Liver (tissue), 8 donors: ENCODE measurements at regions not wholly inside any gene's neighbourhood (a gene's known extent, or its start where the extent isn't known, plus 50 kb on each side); places are given as distances from the start of the nearest gene placed in this dataset.

Source experiments
- DNase-seq: peaks from one replicate; pipeline ENCODE4 v3.0.0-alpha.2; 2017; ENCODE audit warnings: low spot score
- H3K27ac ChIP-seq, 2 donors: one replicate each; pipeline ENCODE4 v1.7.0; 2013; ENCODE audit warnings: inconsistent platforms in 2 of 2, low read length in 2 of 2, control low read depth in 1 of 2, low read depth in 1 of 2, mild to moderate bottlenecking in 1 of 2
- H3K27me3 ChIP-seq, 4 donors: one replicate each; pipeline versions ENCODE4 v1.6.1 to v1.7.0; 2013; ENCODE audit warnings: low read length in 3 of 4, inconsistent platforms in 1 of 4, mild to moderate bottlenecking in 1 of 4, moderate library complexity in 1 of 4; ENCODE audit not compliant: control insufficient read depth in 4 of 4, insufficient read depth in 4 of 4
- H3K36me3 ChIP-seq, 4 donors: one replicate each; pipeline versions ENCODE4 v1.6.1 to v1.7.0; 2013; ENCODE audit warnings: low read length in 3 of 4, mild to moderate bottlenecking in 3 of 4, low read depth in 1 of 4, moderate library complexity in 1 of 4; ENCODE audit not compliant: control insufficient read depth in 4 of 4, insufficient read depth in 3 of 4
- H3K4me1 ChIP-seq, 4 donors: one replicate each; pipeline versions ENCODE4 v1.6.1 to v1.7.0; 2013; ENCODE audit warnings: low read length in 3 of 4, mild to moderate bottlenecking in 3 of 4, moderate library complexity in 1 of 4; ENCODE audit not compliant: control insufficient read depth in 4 of 4, insufficient read depth in 4 of 4
- H3K4me3 ChIP-seq, 3 donors: one replicate each; pipeline versions ENCODE4 v1.6.1 to v1.7.0; 2013; ENCODE audit warnings: low read length in 3 of 3, control low read depth in 1 of 3, low read depth in 1 of 3, mild to moderate bottlenecking in 1 of 3
- H3K9ac ChIP-seq, 2 donors: one replicate each; pipeline ENCODE4 v1.7.0; 2013; ENCODE audit warnings: low read length in 2 of 2, mild to moderate bottlenecking in 2 of 2, moderate library complexity in 2 of 2, control low read depth in 1 of 2, low read depth in 1 of 2
- H3K9me3 ChIP-seq, 4 donors: one replicate each; pipeline versions ENCODE4 v1.6.1 to v1.7.0; 2013; ENCODE audit warnings: low read length in 3 of 4; ENCODE audit not compliant: control insufficient read depth in 4 of 4
- ATF3 ChIP-seq: IDR thresholded peaks from 2 replicates; pipeline ENCODE4 v1.6.1; 2016; ENCODE audit warnings: antibody characterized with exemption
- EGR1 ChIP-seq, 2 donors: IDR thresholded peaks; 2 replicates each; pipeline ENCODE4 v1.6.1; 2016 to 2018; ENCODE audit warnings: antibody characterized with exemption in 2 of 2, low read depth in 2 of 2
- FOXA1 ChIP-seq: IDR thresholded peaks from 2 replicates; pipeline ENCODE4 v1.6.1; 2016; ENCODE audit warnings: antibody characterized with exemption
- FOXA2 ChIP-seq: IDR thresholded peaks from 2 replicates; pipeline ENCODE4 v1.6.1; 2016; ENCODE audit warnings: antibody characterized with exemption
- GABPA ChIP-seq, 2 donors: IDR thresholded peaks in 1 of 2; conservative IDR thresholded peaks in 1 of 2; 2 replicates each; pipeline ENCODE4 v1.6.1; 2016; ENCODE audit warnings: antibody characterized with exemption in 2 of 2, mild to moderate bottlenecking in 1 of 2, moderate library complexity in 1 of 2
- HNF4A ChIP-seq, 2 donors: conservative IDR thresholded peaks; 2 replicates each; pipeline ENCODE4 v1.6.1; 2016; ENCODE audit warnings: antibody characterized with exemption in 2 of 2, mild to moderate bottlenecking in 2 of 2
- HNF4G ChIP-seq: IDR thresholded peaks from 2 replicates; pipeline ENCODE4 v1.6.1; 2016; ENCODE audit warnings: antibody characterized with exemption
- JUND ChIP-seq, 2 donors: IDR thresholded peaks; 2 replicates each; pipeline ENCODE4 v1.6.1; 2016; ENCODE audit warnings: antibody characterized with exemption in 2 of 2
- NR2F2 ChIP-seq: IDR thresholded peaks from 2 replicates; pipeline ENCODE4 v1.6.1; 2016; ENCODE audit warnings: antibody characterized with exemption
- RAD21 ChIP-seq, 2 donors: IDR thresholded peaks; 2 replicates each; pipeline ENCODE4 v1.6.1; 2016; ENCODE audit warnings: antibody characterized with exemption in 2 of 2, mild to moderate bottlenecking in 2 of 2
- RXRA ChIP-seq, 2 donors: IDR thresholded peaks; 2 replicates each; pipeline ENCODE4 v1.6.1; 2017 to 2018; ENCODE audit warnings: antibody characterized with exemption in 2 of 2, mild to moderate bottlenecking in 1 of 2
- SP1 ChIP-seq: IDR thresholded peaks from 2 replicates; pipeline ENCODE4 v1.6.1; 2018; ENCODE audit warnings: antibody characterized with exemption, mild to moderate bottlenecking
- TAF1 ChIP-seq: conservative IDR thresholded peaks from 2 replicates; pipeline ENCODE4 v1.6.1; 2016; ENCODE audit warnings: antibody characterized with exemption, mild to moderate bottlenecking
- YY1 ChIP-seq: IDR thresholded peaks from 2 replicates; pipeline ENCODE4 v1.6.1; 2016; ENCODE audit warnings: antibody characterized with exemption, mild to moderate bottlenecking
- WGBS: extraction: QIAGEN DNeasy Blood & Tissue Kit; methylation state at CpG from one replicate; pipeline ENCODE4 v1.1.7; 2013; 5-methylcytosine and 5-hydroxymethylcytosine counted together
- TF ChIP-seq, protein P1 (sequence below): IDR thresholded peaks from 2 replicates; pipeline ENCODE4 v1.6.1; 2016; ENCODE audit warnings: antibody characterized with exemption
- TF ChIP-seq, protein P2 (sequence below): fragments of 150-350 bp; IDR thresholded peaks from 2 replicates; pipeline ENCODE4 v1.5.1; 2017; ENCODE audit warnings: improper control_type of control experiment, low read depth, low read length; ENCODE audit not compliant: missing input control
- donor health status: healthy.
- donor health status: healthy.
- donor health status: healthy.
- donor health status: healthy.
- donor health status: healthy.

DNA sequence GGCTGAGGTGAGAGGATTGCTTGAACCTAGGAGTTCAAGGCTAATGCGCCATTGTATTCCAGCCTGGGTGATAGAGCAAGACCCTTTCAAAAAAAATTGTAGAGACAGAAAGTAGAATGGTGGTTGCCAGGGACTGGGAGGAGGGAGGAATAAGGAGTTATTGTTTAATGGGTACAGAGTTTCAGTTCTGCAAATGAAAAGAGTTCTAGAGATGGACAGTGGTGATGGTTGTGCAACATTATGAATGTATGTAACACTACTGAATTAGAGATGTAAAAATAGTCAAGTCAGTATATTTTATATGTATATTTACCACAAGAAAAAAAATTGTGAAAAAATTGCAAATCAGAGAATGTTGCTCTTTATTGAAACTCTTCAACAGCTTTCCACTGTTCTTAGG lies 266.5 kb upstream of the NPY start (continued):
- TF ChIP-seq, protein P1, sequence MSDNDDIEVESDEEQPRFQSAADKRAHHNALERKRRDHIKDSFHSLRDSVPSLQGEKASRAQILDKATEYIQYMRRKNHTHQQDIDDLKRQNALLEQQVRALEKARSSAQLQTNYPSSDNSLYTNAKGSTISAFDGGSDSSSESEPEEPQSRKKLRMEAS, result no peak
- TF ChIP-seq ATF3, result no peak
- TF ChIP-seq YY1, result no peak
- no peak for TF ChIP-seq NR2F2
- TF ChIP-seq EGR1 (IDR thresholded peaks at IDR 0.05; ENCODE audit: low read depth in 2 of 2), result no peak
- TF ChIP-seq, protein P2, sequence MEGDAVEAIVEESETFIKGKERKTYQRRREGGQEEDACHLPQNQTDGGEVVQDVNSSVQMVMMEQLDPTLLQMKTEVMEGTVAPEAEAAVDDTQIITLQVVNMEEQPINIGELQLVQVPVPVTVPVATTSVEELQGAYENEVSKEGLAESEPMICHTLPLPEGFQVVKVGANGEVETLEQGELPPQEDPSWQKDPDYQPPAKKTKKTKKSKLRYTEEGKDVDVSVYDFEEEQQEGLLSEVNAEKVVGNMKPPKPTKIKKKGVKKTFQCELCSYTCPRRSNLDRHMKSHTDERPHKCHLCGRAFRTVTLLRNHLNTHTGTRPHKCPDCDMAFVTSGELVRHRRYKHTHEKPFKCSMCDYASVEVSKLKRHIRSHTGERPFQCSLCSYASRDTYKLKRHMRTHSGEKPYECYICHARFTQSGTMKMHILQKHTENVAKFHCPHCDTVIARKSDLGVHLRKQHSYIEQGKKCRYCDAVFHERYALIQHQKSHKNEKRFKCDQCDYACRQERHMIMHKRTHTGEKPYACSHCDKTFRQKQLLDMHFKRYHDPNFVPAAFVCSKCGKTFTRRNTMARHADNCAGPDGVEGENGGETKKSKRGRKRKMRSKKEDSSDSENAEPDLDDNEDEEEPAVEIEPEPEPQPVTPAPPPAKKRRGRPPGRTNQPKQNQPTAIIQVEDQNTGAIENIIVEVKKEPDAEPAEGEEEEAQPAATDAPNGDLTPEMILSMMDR, result no peak

GRCh38 chr7:24018331-24018730 lies 265.7 kb upstream of the NPY start:
- Histone ChIP-seq H3K9ac (no peak overlapping the region), H3K36me3 (no peaks in the 10 kb centered on the region), H3K4me3 (no peak overlapping the region), H3K4me1 (no peaks in the 10 kb centered on the region), H3K9me3 (no peaks in the 10 kb centered on the region), H3K27me3 (no peaks in the 10 kb centered on the region), H3K27ac (no peak overlapping the region)
- DNase-seq, result no peak
- TF ChIP-seq TAF1, result no peak
- TF ChIP-seq ATF3, result no peak
- TF ChIP-seq RXRA (IDR thresholded peaks at IDR 0.05), result no peak
- no peak for TF ChIP-seq GABPA (IDR thresholded peaks at IDR 0.05 in 1 of 2, conservative IDR thresholded peaks at IDR 0.05 in 1 of 2)
- TF ChIP-seq YY1, result no peak
- no peak for TF ChIP-seq HNF4G
- no peak for TF ChIP-seq RAD21 (IDR thresholded peaks at IDR 0.05)
- no peak for TF ChIP-seq EGR1 (IDR thresholded peaks at IDR 0.05; ENCODE audit: low read depth in 2 of 2)
- no peak for TF ChIP-seq NR2F2
- TF ChIP-seq, protein P1, result no peak
- TF ChIP-seq JUND (IDR thresholded peaks at IDR 0.05), result no peak
- TF ChIP-seq SP1, result no peak
- WGBS, result 67% methylated on average over 2 of the region's 2 CpGs

DNA sequence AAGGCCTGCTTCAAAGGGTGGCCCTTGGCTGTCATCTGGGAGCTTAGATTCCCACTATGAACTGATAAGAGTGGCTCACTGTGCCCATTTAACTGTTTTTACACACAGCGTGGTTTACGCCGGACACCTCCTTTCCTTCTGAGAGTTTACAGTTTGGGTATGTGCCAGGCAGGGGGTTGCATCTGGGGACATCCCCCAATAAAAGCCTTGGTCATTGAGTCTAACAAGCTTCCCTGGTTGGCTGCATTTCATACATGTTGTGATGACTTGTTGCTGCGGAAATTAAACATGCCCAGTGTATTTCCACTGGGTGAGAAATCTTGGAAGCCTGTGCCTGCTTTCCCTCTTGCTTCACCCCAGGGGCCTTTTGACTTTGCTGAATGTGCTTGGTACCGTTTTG lies 264.1 kb upstream of the NPY start:
- TF ChIP-seq, protein P2, result no peak
- TF ChIP-seq HNF4A (conservative IDR thresholded peaks at IDR 0.05) (no peak), RAD21 (IDR thresholded peaks at IDR 0.05) (no peak), FOXA1 (no peak), NR2F2 (no peak), GABPA (IDR thresholded peaks at IDR 0.05 in 1 of 2, conservative IDR thresholded peaks at IDR 0.05 in 1 of 2) (no peak), JUND (IDR thresholded peaks at IDR 0.05) (no peak), YY1 (no peak), HNF4G (no peak), FOXA2 (no peak), ATF3 (no peak)
- TF ChIP-seq, protein P1, result no peak
- no peaks in the 10 kb centered on the region for H3K36me3 ChIP-seq
- H3K27me3 ChIP-seq, result no peaks in the 10 kb centered on the region
- no peak for DNase-seq
- WGBS, result 77% methylated on average over 5 of the region's 5 CpGs
- H3K27ac ChIP-seq, result no peak overlapping the region
- H3K9ac ChIP-seq, result no peak overlapping the region
- H3K9me3 ChIP-seq, result no peaks in the 10 kb centered on the region
- H3K4me3 ChIP-seq, result no peak overlapping the region
- H3K4me1 ChIP-seq, result no peaks in the 10 kb centered on the region
